Spleen (tissue), 11 donors: ENCODE measurements at regions not wholly inside any gene's neighbourhood (a gene's known extent, or its start where the extent isn't known, plus 50 kb on each side); places are given as distances from the start of the nearest gene placed in this dataset.

Experiments used
- DNase-seq: peaks from one replicate; pipeline ENCODE4 v3.0.0-alpha.2; 2020
- H3K27ac ChIP-seq, 8 donors: fragments of 200-600 bp; sonication (generic) in 7 of 8; 1 replicate in 4 of 8; 2 replicates in 4 of 8; pipeline versions ENCODE4 v1.5.0 to v1.8.0; 2016 to 2021; ENCODE audit warnings: inconsistent platforms in 4 of 8, mild to moderate bottlenecking in 4 of 8, moderate library complexity in 1 of 8
- H3K27me3 ChIP-seq, 7 donors: fragments of 200-600 bp; sonication (generic) in 6 of 7; replicated peaks in 1 of 7; 1 replicate in 4 of 7; 2 replicates in 3 of 7; pipeline versions ENCODE4 v1.5.0 to v1.8.0; 2016 to 2021; ENCODE audit warnings: inconsistent platforms in 3 of 7, mild to moderate bottlenecking in 1 of 7
- H3K36me3 ChIP-seq, 6 donors: fragments of 200-600 bp; sonication (generic) in 5 of 6; 1 replicate in 4 of 6; 2 replicates in 2 of 6; pipeline versions ENCODE4 v1.5.0 to v1.8.0; 2016 to 2021; ENCODE audit warnings: inconsistent platforms in 2 of 6
- H3K4me1 ChIP-seq, 6 donors: fragments of 200-600 bp; sonication (generic) in 5 of 6; 1 replicate in 3 of 6; 2 replicates in 3 of 6; pipeline versions ENCODE4 v1.5.0 to v1.8.0; 2016 to 2021; ENCODE audit warnings: inconsistent platforms in 3 of 6
- H3K4me3 ChIP-seq, 8 donors: fragments of 200-600 bp; sonication (generic) in 7 of 8; 1 replicate in 4 of 8; 2 replicates in 4 of 8; pipeline versions ENCODE4 v1.5.0 to v1.8.0; 2016 to 2021; ENCODE audit warnings: inconsistent platforms in 4 of 8, mild to moderate bottlenecking in 4 of 8, moderate library complexity in 2 of 8
- H3K9me3 ChIP-seq, 8 donors: fragments of 200-600 bp; sonication (generic) in 7 of 8; 1 replicate in 4 of 8; 2 replicates in 4 of 8; pipeline versions ENCODE4 v1.5.0 to v1.8.0; 2016 to 2021; ENCODE audit warnings: inconsistent platforms in 4 of 8
- CTCF ChIP-seq, 11 experiments: fragments of 200-600 bp in 7 of 11; fragments of 450-650 bp in 4 of 11; sonication (generic) in 4 of 11; IDR thresholded peaks in 8 of 11; conservative IDR thresholded peaks in 3 of 11; 1 replicate in 7 of 11; 2 replicates in 4 of 11; pipeline versions ENCODE4 v1.4.0 to v1.8.0; 2016 to 2021; ENCODE audit warnings: antibody characterized with exemption in 11 of 11, inconsistent platforms in 4 of 11, mild to moderate bottlenecking in 1 of 11
- POLR2A ChIP-seq, 3 donors: fragments of 450-650 bp; IDR thresholded peaks; one replicate each; pipeline ENCODE4 v1.5.1; 2017; ENCODE audit warnings: antibody characterized with exemption in 3 of 3, mild to moderate bottlenecking in 1 of 3
- POLR2AphosphoS5 ChIP-seq, 3 donors: sonication (generic); formaldehyde crosslinking; IDR thresholded peaks; one replicate each; pipeline ENCODE4 v1.5.1; 2017; ENCODE audit warnings: antibody characterized with exemption in 3 of 3
- WGBS, 5 donors: extraction: QIAGEN DNeasy Blood & Tissue Kit in 3 of 5; methylation state at CpG; one replicate each; pipeline versions ENCODE4 v1.1.5 to v1.1.7; 2013 to 2018; 5-methylcytosine and 5-hydroxymethylcytosine counted together
- intact Hi-C: fragments of 100-400 bp; cut with DNase I; formaldehyde crosslinking; loops from one replicate; pipeline ENCODE4 v1.15.0; 2023; ENCODE audit warnings: low total_unique reads
- donor health status: healthy with polysubstance abuse.
- donor health status: DM: no; HTN: no; CAD: no; lungs with moderate emphysema.
- donor health status: DM: no; HTN: no; CAD: no.
- donor health status: Bipolar disorder and iron deficiency.
- donor health status: healthy.
- donor health status: DM: no; HTN: no; CAD: no.
- donor health status: DM: yes; HTN: yes; CAD: no.

GRCh38 chrX:40240844-40241243 lies 143.1 kb upstream of the BCOR start:
- TF ChIP-seq CTCF (IDR thresholded peaks at IDR 0.05 in 8 of 11, conservative IDR thresholded peaks at IDR 0.05 in 3 of 11) (no peak), POLR2A (IDR thresholded peaks at IDR 0.05) (no peak), POLR2AphosphoS5 (IDR thresholded peaks at IDR 0.05) (no peak)
- Histone ChIP-seq H3K4me1 (peaks cover 0 to 16% (median 3%) of the 10 kb centered on the region in 6 donors), H3K36me3 (no peaks in the 10 kb centered on the region), H3K9me3 (peaks cover 0 to 5% (median 0%) of the 10 kb centered on the region in 8 donors), H3K4me3 (no peak overlapping the region), H3K27ac (no peak overlapping the region), H3K27me3 (peaks cover 0 to 11% (median 0%) of the 10 kb centered on the region in 7 donors)
- intact Hi-C loops, result no loop called here
- DNase-seq, result no peak

GRCh38 chrX:40237731-40238178 lies 140.0 kb upstream of the BCOR start:
- DNase-seq, result peak; percentile 70
- peaks cover 0 to 6% (median 0%) of the 10 kb centered on the region in 7 donors for H3K27me3 ChIP-seq
- H3K9me3 ChIP-seq, result peaks cover 0 to 6% (median 0%) of the 10 kb centered on the region in 8 donors
- TF ChIP-seq POLR2AphosphoS5 (IDR thresholded peaks at IDR 0.05), result no peak
- TF ChIP-seq POLR2A (IDR thresholded peaks at IDR 0.05), result no peak
- TF ChIP-seq CTCF (IDR thresholded peaks at IDR 0.05 in 8 of 11, conservative IDR thresholded peaks at IDR 0.05 in 3 of 11), result no peak
- no peak overlapping the region for H3K27ac ChIP-seq
- H3K4me3 ChIP-seq, result no peak overlapping the region
- H3K4me1 ChIP-seq, result peaks cover 0 to 4% (median 0%) of the 10 kb centered on the region in 6 donors
- H3K36me3 ChIP-seq, result no peaks in the 10 kb centered on the region
- intact Hi-C loops, result no loop called here
- 25 to 67% (median 36%) methylated on average over 5 to 14 of the region's 14 CpGs for WGBS, 5 donors

DNA sequence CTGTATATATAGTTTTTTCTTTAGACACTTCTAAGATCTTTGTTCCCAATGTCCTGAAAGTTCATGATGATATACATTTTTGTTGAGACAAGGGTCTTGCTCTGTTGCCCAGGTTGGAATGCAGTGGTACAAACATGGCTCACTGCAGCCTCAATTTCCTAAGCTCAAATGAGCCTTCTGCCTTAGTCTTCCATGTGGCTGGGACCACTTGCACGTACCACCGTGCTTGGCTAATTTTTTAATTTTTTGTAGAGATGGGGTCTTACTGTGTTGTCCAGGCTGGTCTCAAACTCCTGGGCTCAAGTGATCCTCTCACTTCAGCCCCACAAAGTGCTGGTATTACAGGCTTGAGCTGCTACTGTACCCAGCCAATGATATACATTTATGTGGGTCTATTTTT lies 132.9 kb upstream of the BCOR start:
- Histone ChIP-seq H3K27me3 (no peaks in the 10 kb centered on the region), H3K4me1 (no peaks in the 10 kb centered on the region), H3K27ac (no peak overlapping the region), H3K9me3 (no peaks in the 10 kb centered on the region), H3K4me3 (no peak overlapping the region), H3K36me3 (no peaks in the 10 kb centered on the region)
- 89 to 98% (median 95%) methylated on average over 2 of the region's 2 CpGs for WGBS, 5 donors
- intact Hi-C loops, result no loop called here
- DNase-seq, result no peak
- no peak for TF ChIP-seq POLR2A (IDR thresholded peaks at IDR 0.05)
- TF ChIP-seq POLR2AphosphoS5 (IDR thresholded peaks at IDR 0.05), result no peak
- no peak for TF ChIP-seq CTCF (IDR thresholded peaks at IDR 0.05 in 8 of 11, conservative IDR thresholded peaks at IDR 0.05 in 3 of 11)

DNA sequence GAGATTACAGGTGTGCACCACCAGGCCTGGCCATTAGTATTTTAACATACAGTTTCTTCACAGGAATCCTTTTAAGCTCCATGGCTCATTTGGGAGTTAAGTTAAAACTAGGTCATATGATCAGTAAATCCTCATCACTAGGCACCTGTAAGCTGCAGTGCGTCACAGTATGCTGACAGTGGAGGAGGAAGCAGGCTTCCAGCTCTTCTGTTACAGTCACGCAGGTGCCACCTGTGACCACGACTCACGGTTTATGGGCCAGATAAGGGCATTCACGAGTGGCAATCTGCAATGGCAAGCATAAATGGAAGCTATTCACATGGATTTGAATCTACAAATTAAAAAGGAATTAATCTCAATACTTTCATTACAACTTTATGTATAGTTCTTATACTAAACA lies 129.4 kb upstream of the BCOR start:
- DNase-seq, result no peak
- intact Hi-C loops, result no loop called here
- 42 to 85% (median 76%) methylated on average over 5 of the region's 5 CpGs for WGBS, 5 donors
- Histone ChIP-seq H3K4me3 (no peak overlapping the region), H3K36me3 (no peaks in the 10 kb centered on the region), H3K9me3 (peaks cover 0 to 14% (median 0%) of the 10 kb centered on the region in 8 donors), H3K27ac (no peak overlapping the region), H3K27me3 (no peaks in the 10 kb centered on the region), H3K4me1 (no peaks in the 10 kb centered on the region)
- TF ChIP-seq CTCF (IDR thresholded peaks at IDR 0.05 in 8 of 11, conservative IDR thresholded peaks at IDR 0.05 in 3 of 11) (no peak), POLR2AphosphoS5 (IDR thresholded peaks at IDR 0.05) (no peak), POLR2A (IDR thresholded peaks at IDR 0.05) (no peak)
